ENCODE measurements at regions not wholly inside any gene's neighbourhood (a gene's known extent, or its start where the extent isn't known, plus 50 kb on each side); places are given as distances from the start of the nearest gene placed in this dataset.

- no peak overlapping the region for H3K4me3 ChIP-seq (ENCODE audit: low read depth, low read length)
- TF ChIP-seq CTCF (IDR thresholded peaks at IDR 0.05; ENCODE audit: borderline replicate concordance, insufficient read depth, low read depth, low read length) = no peak
Observed at GRCh38 chr4:81914623-81915022, 442.9 kb upstream of the RASGEF1B start.

GRCh38 chr4:81913427-81913879, 441.7 kb upstream of the RASGEF1B start:
- peak; percentile 88 for TF ChIP-seq CTCF (IDR thresholded peaks at IDR 0.05; ENCODE audit: borderline replicate concordance, insufficient read depth, low read depth, low read length)
- no peak overlapping the region for H3K4me3 ChIP-seq (ENCODE audit: low read depth, low read length)

GRCh38 chr4:81912376-81913030, 440.8 kb upstream of the RASGEF1B start:
- H3K4me3 ChIP-seq (ENCODE audit: low read depth, low read length) = no peak overlapping the region
- no peak for TF ChIP-seq CTCF (IDR thresholded peaks at IDR 0.05; ENCODE audit: borderline replicate concordance, insufficient read depth, low read depth, low read length)

- no peak for TF ChIP-seq CTCF (IDR thresholded peaks at IDR 0.05; ENCODE audit: borderline replicate concordance, insufficient read depth, low read depth, low read length)
- no peak overlapping the region for H3K4me3 ChIP-seq (ENCODE audit: low read depth, low read length)
Observed at GRCh38 chr4:81906905-81907304, 435.2 kb upstream of the RASGEF1B start.

GRCh38 chr4:81905971-81906370, 434.3 kb upstream of the RASGEF1B start:
- H3K4me3 ChIP-seq (ENCODE audit: low read depth, low read length) = no peak overlapping the region
- TF ChIP-seq CTCF (IDR thresholded peaks at IDR 0.05; ENCODE audit: borderline replicate concordance, insufficient read depth, low read depth, low read length) = no peak

GRCh38 chr4:81904121-81904520, 432.4 kb upstream of the RASGEF1B start:
- no peak overlapping the region for H3K4me3 ChIP-seq (ENCODE audit: low read depth, low read length)
- TF ChIP-seq CTCF (IDR thresholded peaks at IDR 0.05; ENCODE audit: borderline replicate concordance, insufficient read depth, low read depth, low read length) = no peak

GRCh38 chr4:81903212-81903611, 431.5 kb upstream of the RASGEF1B start:
- TF ChIP-seq CTCF (IDR thresholded peaks at IDR 0.05; ENCODE audit: borderline replicate concordance, insufficient read depth, low read depth, low read length) = no peak
- H3K4me3 ChIP-seq (ENCODE audit: low read depth, low read length) = no peak overlapping the region
